ENCODE measurements at regions not wholly inside any gene's neighbourhood (a gene's known extent, or its start where the extent isn't known, plus 50 kb on each side); places are given as distances from the start of the nearest gene placed in this dataset.

- no peak for TF ChIP-seq CTCF (IDR thresholded peaks at IDR 0.05; ENCODE audit: insufficient read depth, low read length, poor library complexity, severe bottlenecking)
- no peak for TF ChIP-seq EZH2phosphoT487 (conservative IDR thresholded peaks at IDR 0.05; ENCODE audit: low read length)
These were observed 55.5 kb upstream of the MAGED1 start for GRCh38 chrX:51837921-51838320.

All from SU-DHL-6 (cell line).